ENCODE measurements at regions not wholly inside any gene's neighbourhood (a gene's known extent, or its start where the extent isn't known, plus 50 kb on each side); places are given as distances from the start of the nearest gene placed in this dataset.

- no peak for TF ChIP-seq CTCF (IDR thresholded peaks at IDR 0.05)
- no peaks in the 10 kb centered on the region for H3K36me3 ChIP-seq
- intact Hi-C loops (cut with DNase I) = no loop called here
- H3K4me3 ChIP-seq = no peak overlapping the region
- DNase-seq (no peak), ATAC-seq (no peak)
- H3K27ac ChIP-seq = no peak overlapping the region
- H3K27me3 ChIP-seq = no peaks in the 10 kb centered on the region
- peaks cover 0 to 14% (median 0%) of the 10 kb centered on the region in 11 donors for H3K9me3 ChIP-seq
- no peaks in the 10 kb centered on the region for H3K4me1 ChIP-seq
- WGBS, 2 donors = 20 to 27% methylated on average over 1 of the region's 1 CpG
Measured at GRCh38 chrX:34377645-34378044, 245.5 kb upstream of the FAM47A start.

- DNase-seq = no peak
- H3K4me3 ChIP-seq = no peak overlapping the region
- H3K4me1 ChIP-seq = no peaks in the 10 kb centered on the region
- H3K27ac ChIP-seq = no peak overlapping the region
- no peaks in the 10 kb centered on the region for H3K27me3 ChIP-seq
- no peak for ATAC-seq
- 12 to 33% methylated on average over 1 of the region's 1 CpG for WGBS, 2 donors
- intact Hi-C loops (cut with DNase I) = no loop called here
- H3K9me3 ChIP-seq = peaks cover 0 to 14% (median 0%) of the 10 kb centered on the region in 11 donors
- TF ChIP-seq CTCF (IDR thresholded peaks at IDR 0.05) = no peak
- no peaks in the 10 kb centered on the region for H3K36me3 ChIP-seq
Measured at GRCh38 chrX:34371754-34372153, 239.6 kb upstream of the FAM47A start.

GRCh38 chrX:34365471-34365870, 233.4 kb upstream of the FAM47A start:
- H3K4me1 ChIP-seq = no peaks in the 10 kb centered on the region
- H3K27me3 ChIP-seq = peaks cover 0 to 7% (median 0%) of the 10 kb centered on the region in 7 donors
- ATAC-seq = no peak
- H3K9me3 ChIP-seq = no peaks in the 10 kb centered on the region
- 37 to 38% methylated on average over 4 of the region's 4 CpGs for WGBS, 2 donors
- DNase-seq = no peak
- intact Hi-C loops (cut with DNase I) = no loop called here
- no peak overlapping the region for H3K27ac ChIP-seq
- TF ChIP-seq CTCF (IDR thresholded peaks at IDR 0.05) = peak in 7 of 9 donors; percentile 22 to 50 (median 31)
- H3K4me3 ChIP-seq = no peak overlapping the region
- no peaks in the 10 kb centered on the region for H3K36me3 ChIP-seq

DNA sequence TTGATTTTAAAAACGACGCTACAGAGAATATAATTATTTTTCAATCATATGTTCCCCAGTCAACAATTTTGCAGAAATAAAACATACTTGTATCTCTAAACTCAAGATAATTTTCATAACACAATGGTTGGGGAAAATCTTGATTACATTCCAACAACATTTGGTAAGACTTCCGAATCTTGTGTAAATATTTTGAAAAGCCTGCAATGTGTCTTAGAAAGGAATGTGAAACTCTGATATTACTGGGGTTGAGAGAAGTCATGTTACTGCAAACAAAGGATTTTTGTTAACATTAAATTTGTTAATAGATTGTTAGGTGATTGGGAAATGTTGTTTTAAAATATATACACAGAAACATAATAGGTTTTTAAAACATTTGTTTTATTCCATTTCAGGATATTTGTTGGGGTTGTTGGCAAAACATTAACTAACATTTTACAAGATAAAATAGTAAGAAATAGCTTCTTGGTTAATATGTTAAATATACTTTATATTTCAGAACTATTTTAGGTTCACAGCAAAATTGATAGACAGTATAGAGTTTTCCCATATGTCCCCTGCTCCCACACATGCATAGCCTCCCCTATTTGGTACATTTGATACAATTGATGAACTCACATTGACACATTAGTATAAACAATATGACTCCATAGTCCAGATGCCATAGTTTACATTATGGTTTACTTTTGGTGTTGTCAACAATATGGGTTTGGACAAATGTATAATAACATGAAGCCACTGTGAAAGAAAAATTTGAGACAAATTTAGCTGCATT, 218.6 kb upstream of the FAM47A start:
- Histone ChIP-seq H3K9me3 (peaks cover 0 to 4% (median 0%) of the 10 kb centered on the region in 11 donors), H3K4me1 (no peaks in the 10 kb centered on the region), H3K27ac (no peak overlapping the region), H3K27me3 (no peaks in the 10 kb centered on the region), H3K36me3 (no peaks in the 10 kb centered on the region), H3K4me3 (no peak overlapping the region)
- no peak for DNase-seq
- 50 to 58% methylated on average over 3 of the region's 3 CpGs for WGBS, 2 donors
- intact Hi-C loops (cut with DNase I) = no loop called here
- ATAC-seq = no peak
- TF ChIP-seq CTCF (IDR thresholded peaks at IDR 0.05) = no peak

Measured in heart right ventricle (tissue), 16 donors.